Peyer's patch (tissue), 4 donors: ENCODE measurements at regions not wholly inside any gene's neighbourhood (a gene's known extent, or its start where the extent isn't known, plus 50 kb on each side); places are given as distances from the start of the nearest gene placed in this dataset.

ENCODE experiments used
- DNase-seq, 3 donors: peaks; one replicate each; pipeline ENCODE4 v3.0.0-alpha.2; 2017 to 2019
- H3K27ac ChIP-seq, 4 donors: fragments of 200-600 bp; sonication (generic); one replicate each; pipeline ENCODE4 v1.5.1; 2016 to 2019
- H3K27me3 ChIP-seq, 2 donors: fragments of 200-600 bp; sonication (generic); one replicate each; pipeline ENCODE4 v1.5.1; 2019
- H3K36me3 ChIP-seq, 3 donors: fragments of 200-600 bp; sonication (generic); one replicate each; pipeline ENCODE4 v1.5.1; 2016 to 2019
- H3K4me1 ChIP-seq, 4 donors: fragments of 200-600 bp; sonication (generic); one replicate each; pipeline ENCODE4 v1.5.1; 2016 to 2019
- H3K4me3 ChIP-seq, 4 donors: fragments of 200-600 bp; sonication (generic); 1 replicate in 3 of 4; 2 replicates in 1 of 4; pipeline ENCODE4 v1.5.1; 2016 to 2019; ENCODE audit warnings: mild to moderate bottlenecking in 1 of 4
- H3K9me3 ChIP-seq, 4 donors: fragments of 200-600 bp; sonication (generic); one replicate each; pipeline ENCODE4 v1.5.1; 2016 to 2019; ENCODE audit warnings: mild to moderate bottlenecking in 1 of 4
- CTCF ChIP-seq, 6 experiments: fragments of 450-650 bp in 4 of 6; fragments of 200-600 bp in 2 of 6; sonication (generic) in 1 of 6; IDR thresholded peaks; one replicate each; pipeline ENCODE4 v1.5.1; 2017 to 2019; ENCODE audit warnings: antibody characterized with exemption in 6 of 6, mild to moderate bottlenecking in 3 of 6, moderate library complexity in 1 of 6
- POLR2A ChIP-seq, 2 donors: fragments of 450-650 bp; IDR thresholded peaks; one replicate each; pipeline ENCODE4 v1.5.1; 2017; ENCODE audit warnings: antibody characterized with exemption in 2 of 2, mild to moderate bottlenecking in 2 of 2, moderate library complexity in 2 of 2

GRCh38 chr16:14329727-14330350, 258.7 kb downstream of the MRTFB start:
- no peak for TF ChIP-seq POLR2A (IDR thresholded peaks at IDR 0.05)
- Histone ChIP-seq H3K4me1 (no peaks in the 10 kb centered on the region), H3K27ac (no peak overlapping the region), H3K36me3 (no peaks in the 10 kb centered on the region), H3K9me3 (no peaks in the 10 kb centered on the region), H3K4me3 (no peak overlapping the region), H3K27me3 (no peaks in the 10 kb centered on the region)
- no peak for DNase-seq

GRCh38 chr16:14325502-14326401, 254.6 kb downstream of the MRTFB start:
- Histone ChIP-seq H3K36me3 (no peaks in the 10 kb centered on the region), H3K4me1 (no peaks in the 10 kb centered on the region), H3K27ac (no peak overlapping the region), H3K4me3 (no peak overlapping the region), H3K9me3 (no peaks in the 10 kb centered on the region), H3K27me3 (no peaks in the 10 kb centered on the region)
- no peak for DNase-seq
- no peak for TF ChIP-seq POLR2A (IDR thresholded peaks at IDR 0.05)

GRCh38 chr16:14324581-14324980, 253.5 kb downstream of the MRTFB start:
- H3K27ac ChIP-seq = no peak overlapping the region
- no peaks in the 10 kb centered on the region for H3K4me1 ChIP-seq
- H3K27me3 ChIP-seq = no peaks in the 10 kb centered on the region
- H3K9me3 ChIP-seq = no peaks in the 10 kb centered on the region
- H3K4me3 ChIP-seq = no peak overlapping the region
- H3K36me3 ChIP-seq = no peaks in the 10 kb centered on the region
- no peak for DNase-seq
- TF ChIP-seq CTCF (IDR thresholded peaks at IDR 0.05) (no peak), POLR2A (IDR thresholded peaks at IDR 0.05) (no peak)

- TF ChIP-seq CTCF (IDR thresholded peaks at IDR 0.05) = no peak
- no peak for TF ChIP-seq POLR2A (IDR thresholded peaks at IDR 0.05)
- no peaks in the 10 kb centered on the region for H3K9me3 ChIP-seq
- no peaks in the 10 kb centered on the region for H3K27me3 ChIP-seq
- H3K4me3 ChIP-seq = no peak overlapping the region
- no peak overlapping the region for H3K27ac ChIP-seq
- H3K36me3 ChIP-seq = no peaks in the 10 kb centered on the region
- DNase-seq = no peak
- no peaks in the 10 kb centered on the region for H3K4me1 ChIP-seq
Measured at GRCh38 chr16:14322186-14322585, 251.1 kb downstream of the MRTFB start.

GRCh38 chr16:14321542-14321941, 250.4 kb downstream of the MRTFB start:
- DNase-seq = no peak
- H3K4me3 ChIP-seq = no peak overlapping the region
- no peaks in the 10 kb centered on the region for H3K4me1 ChIP-seq
- no peaks in the 10 kb centered on the region for H3K9me3 ChIP-seq
- TF ChIP-seq CTCF (IDR thresholded peaks at IDR 0.05) (no peak), POLR2A (IDR thresholded peaks at IDR 0.05) (no peak)
- H3K27ac ChIP-seq = no peak overlapping the region
- H3K36me3 ChIP-seq = no peaks in the 10 kb centered on the region
- no peaks in the 10 kb centered on the region for H3K27me3 ChIP-seq

GRCh38 chr16:14320406-14320805, 249.3 kb downstream of the MRTFB start:
- Histone ChIP-seq H3K4me3 (no peak overlapping the region), H3K27me3 (no peaks in the 10 kb centered on the region), H3K4me1 (no peaks in the 10 kb centered on the region), H3K9me3 (no peaks in the 10 kb centered on the region), H3K36me3 (no peaks in the 10 kb centered on the region), H3K27ac (no peak overlapping the region)
- TF ChIP-seq CTCF (IDR thresholded peaks at IDR 0.05) (no peak), POLR2A (IDR thresholded peaks at IDR 0.05) (no peak)
- no peak for DNase-seq
